AG04450 (cell line): ENCODE measurements at regions not wholly inside any gene's neighbourhood (a gene's known extent, or its start where the extent isn't known, plus 50 kb on each side); places are given as distances from the start of the nearest gene placed in this dataset.

ENCODE experiments used
- CTCF ChIA-PET: fragments of 300-600, 350-600 bp; formaldehyde crosslinking; extraction: SDS; loops from one replicate; lab custom pipeline; 2022; ENCODE audit warnings: antibody characterized with exemption, inconsistent platforms; lab: Charles Lee
- POLR2A ChIA-PET: fragments of 350-600 bp; formaldehyde crosslinking; extraction: SDS; loops from one replicate; lab custom pipeline; 2021; ENCODE audit warnings: antibody characterized with exemption, inconsistent platforms; lab: Yijun Ruan, JAX
- DNase-seq: peaks from one replicate; pipeline ENCODE4 v3.0.0-alpha.2; 2011; ENCODE audit warnings: low read depth, low spot score
- H3K27ac ChIP-seq: one replicate; pipeline ENCODE4 v1.5.1; 2012; ENCODE audit warnings: low read depth, low read length, control low read depth
- H3K27me3 ChIP-seq: one replicate; pipeline ENCODE4 v1.6.0; 2012; ENCODE audit warnings: low read length; ENCODE audit not compliant: control insufficient read depth, insufficient read depth
- H3K4me3 ChIP-seq: 2 replicates; pipeline ENCODE4 v1.5.1; 2011; ENCODE audit warnings: mild to moderate bottlenecking, low read depth, low read length, control low read depth
- H3K9me3 ChIP-seq: 2 replicates; pipeline ENCODE4 v1.5.1; 2012; ENCODE audit warnings: low read length; ENCODE audit not compliant: control insufficient read depth, insufficient read depth
- CTCF ChIP-seq: IDR thresholded peaks from 2 replicates; pipeline ENCODE4 v1.5.1; 2011; ENCODE audit warnings: low read depth, low read length, control low read depth, inconsistent platforms

- Histone ChIP-seq H3K9me3 (no peaks in the 10 kb centered on the region), H3K27me3 (no peaks in the 10 kb centered on the region), H3K27ac (no peak overlapping the region), H3K4me3 (no peak overlapping the region)
- DNase-seq, result no peak
- no peak for TF ChIP-seq CTCF
- ChIA-PET POLR2A (interaction anchor here (1.7 kb wide), 1 partner anchor 29 kb away, joined by 5 read pairs; no protein-coding TSS in a partner anchor), CTCF (interaction anchor here (0.6 to 2.7 kb wide), 3 partner anchors 41 to 971 kb away, joined by 3 to 10 read pairs (median 4); no protein-coding TSS in a partner anchor)
These were observed 57.3 kb upstream of the PPP1CB start for GRCh38 chr2:28694364-28694763.

- DNase-seq, result no peak
- ChIA-PET CTCF (interaction anchor here (2.7 kb wide), 1 partner anchor 101 kb away, joined by 10 read pairs; no protein-coding TSS in a partner anchor), POLR2A (interaction anchor here (1.7 kb wide), 1 partner anchor 30 kb away, joined by 5 read pairs; no protein-coding TSS in a partner anchor)
- no peak overlapping the region for H3K27ac ChIP-seq
- TF ChIP-seq CTCF, result no peak
- H3K4me3 ChIP-seq, result no peak overlapping the region
- H3K27me3 ChIP-seq, result no peaks in the 10 kb centered on the region
- no peaks in the 10 kb centered on the region for H3K9me3 ChIP-seq
These were observed 56.4 kb upstream of the PPP1CB start for GRCh38 chr2:28695245-28695647.

DNA sequence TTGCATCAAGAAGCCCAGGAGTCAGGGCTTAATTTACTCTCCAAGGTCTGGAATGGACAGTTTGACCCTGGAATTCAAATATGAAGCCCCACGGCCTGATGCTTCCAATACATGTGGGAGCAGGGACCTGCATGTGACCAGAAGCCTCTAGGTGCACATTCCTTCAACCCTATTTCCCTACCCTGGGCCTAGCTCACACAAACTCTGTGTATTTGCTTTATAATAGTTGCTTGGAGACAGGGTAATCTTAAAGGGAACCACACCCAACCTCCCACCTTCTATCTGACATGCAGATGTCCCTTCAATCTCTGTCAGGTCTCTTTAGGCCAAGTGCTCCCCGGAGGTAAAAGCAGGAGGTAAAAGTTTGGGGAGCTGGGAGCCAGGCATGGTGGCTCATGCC lies 55.4 kb upstream of the PPP1CB start:
- no peaks in the 10 kb centered on the region for H3K27me3 ChIP-seq
- H3K9me3 ChIP-seq, result no peaks in the 10 kb centered on the region
- no peak for TF ChIP-seq CTCF
- no peak for DNase-seq
- CTCF ChIA-PET, result interaction anchor here (2.7 kb wide), 1 partner anchor 102 kb away, joined by 10 read pairs; no protein-coding TSS in a partner anchor
- no peak overlapping the region for H3K4me3 ChIP-seq
- H3K27ac ChIP-seq, result no peak overlapping the region
- POLR2A ChIA-PET, result no interaction called here

GRCh38 chr2:28697602-28698149 lies 54.0 kb upstream of the PPP1CB start:
- H3K27me3 ChIP-seq, result no peaks in the 10 kb centered on the region
- no peak overlapping the region for H3K4me3 ChIP-seq
- no peak for TF ChIP-seq CTCF
- H3K9me3 ChIP-seq, result no peaks in the 10 kb centered on the region
- H3K27ac ChIP-seq, result no peak overlapping the region
- DNase-seq, result no peak
- ChIA-PET POLR2A (interaction anchor here (1.2 kb wide), 1 partner anchor 10 kb away, joined by 3 read pairs; no protein-coding TSS in a partner anchor), CTCF (no interaction called here)

DNA sequence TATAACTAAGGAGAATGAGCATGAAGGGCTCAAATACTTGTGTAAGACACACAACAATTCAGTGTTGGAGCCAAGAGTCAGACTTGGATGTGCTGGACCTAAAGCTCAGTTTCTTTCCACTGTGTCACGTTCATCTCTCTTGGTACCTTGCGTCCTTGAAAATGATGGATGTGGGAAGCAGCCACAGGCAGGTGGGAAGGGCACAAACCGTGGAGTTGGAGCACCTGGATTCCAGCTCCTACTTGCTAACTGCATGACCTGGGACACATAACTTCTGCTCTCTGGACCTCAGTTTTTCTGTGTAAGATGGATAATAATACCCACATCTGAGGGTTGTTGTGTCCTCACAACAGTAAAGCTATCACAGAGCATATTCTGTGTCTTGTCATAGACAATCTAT lies 53.1 kb upstream of the PPP1CB start:
- Histone ChIP-seq H3K27me3 (no peaks in the 10 kb centered on the region), H3K9me3 (no peaks in the 10 kb centered on the region), H3K4me3 (no peak overlapping the region), H3K27ac (no peak overlapping the region)
- POLR2A ChIA-PET, result interaction anchor here (1.2 kb wide), 1 partner anchor 10 kb away, joined by 3 read pairs; no protein-coding TSS in a partner anchor
- no peak for DNase-seq
- no peak for TF ChIP-seq CTCF
- CTCF ChIA-PET, result interaction anchor here (0.6 kb wide), 1 partner anchor 105 kb away, joined by 5 read pairs; no protein-coding TSS in a partner anchor
